NCI-H748 (cell line): ENCODE measurements at regions not wholly inside any gene's neighbourhood (a gene's known extent, or its start where the extent isn't known, plus 50 kb on each side); places are given as distances from the start of the nearest gene placed in this dataset.

Source experiments
- DNase-seq: peaks from one replicate; lab custom pipeline; 2025; ENCODE audit not compliant: unreplicated experiment; lab: John Stamatoyannopoulos, UW

GRCh38 chr5:5017827-5018577 is 122.1 kb upstream of the ADAMTS16 start:
- DNase-seq, result no peak

GRCh38 chr5:5018578-5018970 is 121.6 kb upstream of the ADAMTS16 start:
- DNase-seq, result no peak

DNA sequence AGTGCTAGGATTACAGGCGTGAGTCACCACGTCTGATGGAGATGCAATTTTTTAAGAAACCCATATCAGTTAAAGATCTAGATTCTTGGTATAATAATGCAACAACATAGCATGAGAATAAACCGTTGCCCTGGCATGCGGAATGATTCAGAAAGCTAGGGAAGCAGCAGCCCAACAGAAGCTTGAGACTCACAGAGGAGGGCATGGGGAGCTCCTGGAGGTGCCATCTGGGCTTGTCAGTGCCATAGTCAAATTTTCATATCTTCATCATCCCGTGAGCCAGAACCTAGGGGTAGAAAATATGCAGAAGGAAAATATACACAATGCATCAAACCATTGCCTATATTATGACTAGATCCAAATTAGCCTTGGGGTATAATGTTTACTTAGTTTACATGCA is 118.7 kb upstream of the ADAMTS16 start:
- DNase-seq, result no peak

DNA sequence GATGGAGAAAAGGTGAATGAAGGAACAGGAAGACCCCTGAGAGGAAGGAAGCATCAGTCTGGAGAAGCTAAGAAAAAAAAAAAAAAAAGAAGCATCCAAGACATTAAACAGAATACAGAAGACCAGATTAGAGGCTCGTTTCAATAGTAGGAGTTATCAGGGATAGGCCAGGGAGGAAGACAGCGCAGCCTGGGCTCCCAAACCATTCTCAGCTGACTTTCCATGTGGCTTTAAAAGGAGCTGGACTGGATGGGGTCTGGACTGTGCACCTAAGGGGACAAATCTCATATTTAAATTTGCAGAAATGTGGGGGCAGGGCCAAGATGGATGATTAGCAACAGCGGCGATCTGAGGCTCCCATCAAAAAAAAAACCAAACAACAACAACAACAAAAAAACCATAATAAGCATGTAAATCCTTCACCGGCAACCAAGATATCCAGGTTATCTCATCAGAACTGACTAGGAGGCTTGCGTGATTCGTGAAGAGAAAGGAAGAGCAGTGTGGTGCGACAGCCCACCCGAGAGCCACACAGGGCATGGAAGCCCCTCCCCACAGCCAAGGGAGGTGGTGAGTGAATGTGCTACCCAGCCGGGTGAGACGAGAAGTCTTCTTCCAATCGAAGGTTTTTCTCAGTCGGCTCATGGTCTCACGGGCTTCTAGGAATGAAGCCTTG is 114.9 kb upstream of the ADAMTS16 start:
- DNase-seq, result no peak

- peak; percentile 86 for DNase-seq
Measured at GRCh38 chr5:5025774-5026408, 114.2 kb upstream of the ADAMTS16 start.

DNA sequence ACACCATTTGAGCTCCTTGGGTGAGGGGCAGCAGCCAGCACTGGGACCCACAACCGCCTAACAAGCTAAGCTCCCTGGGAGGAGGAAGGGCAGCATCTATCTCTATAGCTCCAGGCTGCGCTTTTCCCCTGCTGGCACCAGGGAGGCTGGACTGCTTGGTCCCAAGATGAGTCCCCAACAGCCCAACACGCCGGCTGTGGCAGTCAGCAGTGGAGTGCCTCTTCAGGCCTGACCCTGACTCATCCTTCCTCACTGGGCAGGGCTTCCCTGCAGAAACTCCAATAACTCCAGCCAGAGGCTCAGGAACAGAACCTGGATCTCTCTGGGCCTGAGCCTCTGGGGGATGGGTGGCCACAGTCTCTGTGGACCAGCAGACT is 113.7 kb upstream of the ADAMTS16 start:
- DNase-seq, result no peak

- no peak for DNase-seq
Measured at GRCh38 chr5:5031665-5032064, 108.5 kb upstream of the ADAMTS16 start.

DNA sequence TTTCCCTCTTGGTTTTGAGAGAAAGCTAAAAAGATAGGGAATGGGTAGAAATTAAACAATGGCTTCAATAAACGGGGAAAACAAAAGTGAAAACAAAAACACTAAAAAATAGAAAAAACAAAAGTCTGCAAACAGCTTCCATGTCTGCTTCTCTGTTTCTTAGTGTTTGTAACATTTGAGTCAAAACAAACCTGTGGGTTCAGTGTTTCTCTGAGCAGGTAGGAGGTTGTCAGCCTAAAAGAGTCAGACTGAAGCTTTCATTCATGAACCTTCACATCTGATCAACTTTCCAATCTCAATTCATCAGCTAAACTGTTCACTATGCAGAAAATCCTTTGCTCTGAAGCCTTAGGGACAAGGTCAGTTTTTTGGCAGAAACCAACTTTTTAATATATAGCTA is 102.5 kb upstream of the ADAMTS16 start:
- no peak for DNase-seq

DNA sequence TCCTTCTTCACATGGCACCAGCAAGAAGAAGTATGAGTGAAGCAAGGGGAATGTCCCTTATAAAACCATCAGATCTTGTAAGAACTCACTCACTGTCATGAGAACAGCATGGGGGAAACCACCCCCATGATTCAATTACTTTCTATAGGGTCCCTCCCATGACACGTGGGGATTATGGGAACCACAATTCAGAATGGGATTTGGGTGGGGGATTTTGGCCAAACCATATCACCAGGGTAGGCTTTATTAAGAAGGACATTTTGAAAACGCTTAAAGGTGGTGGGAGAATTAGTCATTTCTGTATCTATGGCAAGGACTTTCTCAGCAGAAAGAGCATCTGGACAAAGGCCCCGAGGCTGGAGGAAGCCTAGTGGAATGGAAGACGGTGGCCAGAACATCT is 100.2 kb upstream of the ADAMTS16 start:
- DNase-seq, result no peak

- DNase-seq, result no peak
Measured at GRCh38 chr5:5040712-5041111, 99.4 kb upstream of the ADAMTS16 start.

- no peak for DNase-seq
Measured at GRCh38 chr5:5042806-5043205, 97.3 kb upstream of the ADAMTS16 start.

DNA sequence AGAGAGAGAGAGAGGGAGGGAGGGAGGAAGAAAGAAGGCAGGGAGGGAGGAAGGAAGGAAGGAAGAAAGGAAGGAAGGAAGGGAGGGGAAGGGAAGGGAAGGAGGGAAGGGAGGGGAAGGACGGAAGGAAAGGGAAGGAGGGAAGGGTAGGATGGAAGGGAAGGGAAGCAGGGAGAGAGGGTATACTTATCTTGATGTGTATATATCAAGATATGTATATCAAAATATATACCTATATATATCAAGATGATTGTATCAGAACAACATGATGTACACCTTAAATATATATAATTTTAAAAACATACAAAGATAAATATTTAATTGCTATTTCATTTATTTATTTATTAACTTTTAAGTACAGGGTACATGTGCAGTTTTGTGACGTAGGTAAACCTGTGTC is 96.8 kb upstream of the ADAMTS16 start:
- no peak for DNase-seq

DNA sequence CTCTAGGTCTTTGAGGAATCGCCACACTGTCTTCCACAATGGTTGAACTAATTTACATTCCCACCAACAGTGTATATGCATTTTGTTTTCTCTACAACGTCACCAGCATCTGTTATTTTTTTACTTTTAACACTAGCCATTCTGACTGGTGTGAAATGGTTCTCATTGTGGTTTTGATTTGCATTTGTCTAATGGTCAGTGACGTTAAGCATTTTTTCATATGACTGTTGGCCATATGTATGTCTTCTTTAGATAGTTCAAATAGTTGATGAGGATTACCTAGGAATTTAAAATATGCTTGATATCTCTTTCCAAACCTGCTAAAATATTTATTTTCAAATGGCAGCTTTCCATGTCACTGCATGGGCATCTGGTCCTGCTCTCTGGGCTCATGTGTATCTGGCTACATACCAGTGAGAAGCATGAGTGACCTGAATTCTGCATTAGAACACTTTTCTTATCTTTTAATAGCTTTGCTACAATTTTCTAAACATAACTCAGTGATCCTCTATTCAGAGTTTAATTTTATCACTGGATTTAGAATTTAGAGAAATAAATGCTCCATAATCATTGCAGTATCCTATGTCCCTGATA is 95.8 kb upstream of the ADAMTS16 start:
- DNase-seq, result no peak

- no peak for DNase-seq
Measured at GRCh38 chr5:5046680-5047502, 93.2 kb upstream of the ADAMTS16 start.

- no peak for DNase-seq
Measured at GRCh38 chr5:5050801-5051200, 89.3 kb upstream of the ADAMTS16 start.

DNA sequence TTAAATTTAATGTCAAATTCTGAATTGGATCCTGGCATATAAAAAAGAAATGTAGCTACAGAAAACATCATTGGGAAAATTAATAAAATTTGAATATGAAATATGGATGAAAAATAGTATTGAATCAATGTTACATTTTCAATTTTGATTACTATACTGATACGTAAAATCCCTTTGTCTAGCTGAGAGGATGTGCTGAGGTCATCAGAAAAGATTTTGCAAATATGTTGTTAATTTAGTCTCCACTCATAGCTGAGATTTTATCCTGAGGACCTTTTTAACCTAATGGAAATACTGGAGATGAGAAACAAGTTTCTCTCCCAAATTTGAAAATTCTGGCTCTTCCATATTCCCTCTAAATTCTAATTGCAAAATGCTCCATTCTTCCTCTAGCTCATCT is 84.4 kb upstream of the ADAMTS16 start:
- no peak for DNase-seq

- no peak for DNase-seq
Measured at GRCh38 chr5:5061836-5062235, 78.3 kb upstream of the ADAMTS16 start.

GRCh38 chr5:5062525-5063302 is 77.4 kb upstream of the ADAMTS16 start:
- DNase-seq, result no peak

- DNase-seq, result no peak
Measured at GRCh38 chr5:5063533-5063953, 76.6 kb upstream of the ADAMTS16 start.

- DNase-seq, result no peak
Measured at GRCh38 chr5:5065472-5065871, 74.7 kb upstream of the ADAMTS16 start.
